GM13977 (cell line): ENCODE measurements at regions not wholly inside any gene's neighbourhood (a gene's known extent, or its start where the extent isn't known, plus 50 kb on each side); places are given as distances from the start of the nearest gene placed in this dataset.

ENCODE experiments used
- DNase-seq: peaks from one replicate; pipeline ENCODE4 v3.0.0; 2012; ENCODE audit warnings: low spot score
- in situ Hi-C: fragments of 300-500 bp; cut with MboI; formaldehyde crosslinking; loops from one replicate; pipeline ENCODE4 v1.12.0; 2022; ENCODE audit warnings: low sequenced_read_pairs, low pct_unique_long_range_greater_than_20kb, mixed read lengths, inconsistent platforms; ENCODE audit not compliant: unreplicated experiment
- TF ChIP-seq, protein P1 (sequence below): IDR thresholded peaks from 2 replicates; pipeline ENCODE4 v1.5.1; 2012; ENCODE audit warnings: mild to moderate bottlenecking, control low read depth; ENCODE audit not compliant: insufficient read depth; ENCODE audit errors: extremely low read depth, missing control alignments

DNA sequence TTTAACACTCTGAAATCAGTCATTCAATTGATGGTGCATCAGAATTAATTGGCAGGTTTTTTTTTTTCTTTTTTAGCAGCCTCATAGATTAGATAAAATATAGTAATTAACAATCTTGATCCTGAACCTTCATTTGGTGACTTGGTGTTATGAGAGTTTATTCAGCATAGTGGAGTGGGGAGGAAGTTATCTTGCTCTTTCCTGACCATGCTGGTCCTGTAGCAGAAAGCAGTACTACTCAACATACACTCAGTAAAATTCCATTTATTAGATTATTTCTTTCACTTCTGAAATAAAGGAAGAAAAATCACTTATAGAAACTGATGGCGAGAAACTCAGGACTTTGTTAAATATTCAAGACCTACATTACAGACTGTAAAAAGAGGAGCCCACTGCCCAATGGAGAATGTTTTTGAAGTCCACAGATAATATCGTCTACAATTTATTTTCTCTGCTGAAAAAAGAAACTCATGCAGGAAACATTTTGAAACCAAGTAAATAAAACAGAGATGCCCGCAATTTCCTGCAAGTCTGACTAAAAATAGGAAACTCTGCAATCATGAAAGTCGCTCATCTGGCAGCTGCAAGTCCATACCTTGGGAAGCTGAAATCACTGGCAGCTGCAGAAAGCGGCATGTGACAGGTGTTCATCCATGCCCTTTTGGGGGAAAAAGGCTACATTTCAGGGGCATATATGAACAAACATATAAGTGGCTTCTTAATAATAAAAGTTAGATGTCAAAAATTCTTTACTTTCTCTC, 233.2 kb upstream of the RFX3 start:
- TF ChIP-seq, protein P1, sequence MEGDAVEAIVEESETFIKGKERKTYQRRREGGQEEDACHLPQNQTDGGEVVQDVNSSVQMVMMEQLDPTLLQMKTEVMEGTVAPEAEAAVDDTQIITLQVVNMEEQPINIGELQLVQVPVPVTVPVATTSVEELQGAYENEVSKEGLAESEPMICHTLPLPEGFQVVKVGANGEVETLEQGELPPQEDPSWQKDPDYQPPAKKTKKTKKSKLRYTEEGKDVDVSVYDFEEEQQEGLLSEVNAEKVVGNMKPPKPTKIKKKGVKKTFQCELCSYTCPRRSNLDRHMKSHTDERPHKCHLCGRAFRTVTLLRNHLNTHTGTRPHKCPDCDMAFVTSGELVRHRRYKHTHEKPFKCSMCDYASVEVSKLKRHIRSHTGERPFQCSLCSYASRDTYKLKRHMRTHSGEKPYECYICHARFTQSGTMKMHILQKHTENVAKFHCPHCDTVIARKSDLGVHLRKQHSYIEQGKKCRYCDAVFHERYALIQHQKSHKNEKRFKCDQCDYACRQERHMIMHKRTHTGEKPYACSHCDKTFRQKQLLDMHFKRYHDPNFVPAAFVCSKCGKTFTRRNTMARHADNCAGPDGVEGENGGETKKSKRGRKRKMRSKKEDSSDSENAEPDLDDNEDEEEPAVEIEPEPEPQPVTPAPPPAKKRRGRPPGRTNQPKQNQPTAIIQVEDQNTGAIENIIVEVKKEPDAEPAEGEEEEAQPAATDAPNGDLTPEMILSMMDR = no peak
- DNase-seq = no peak
- in situ Hi-C loops = no loop called here

DNA sequence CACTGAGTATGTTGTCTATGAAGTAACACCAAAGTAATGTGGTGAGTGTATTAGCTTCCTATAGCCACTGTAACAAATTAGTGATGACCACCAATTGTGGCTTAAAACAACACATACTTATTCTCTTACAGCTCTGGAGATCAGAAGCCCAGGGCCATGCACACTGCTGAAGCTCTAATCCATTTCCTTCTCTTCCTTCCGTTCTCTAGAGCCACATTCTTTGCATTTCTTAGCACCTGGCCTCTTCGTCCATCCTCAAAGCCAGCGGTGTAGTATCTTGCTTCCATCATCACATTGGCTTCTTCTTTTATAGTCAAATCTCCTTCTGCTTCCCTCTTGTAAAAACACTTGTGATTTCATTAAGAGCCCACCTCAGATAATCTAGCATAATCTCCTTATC, 230.3 kb upstream of the RFX3 start:
- DNase-seq = no peak
- in situ Hi-C loops = no loop called here
- TF ChIP-seq, protein P1 = no peak

DNA sequence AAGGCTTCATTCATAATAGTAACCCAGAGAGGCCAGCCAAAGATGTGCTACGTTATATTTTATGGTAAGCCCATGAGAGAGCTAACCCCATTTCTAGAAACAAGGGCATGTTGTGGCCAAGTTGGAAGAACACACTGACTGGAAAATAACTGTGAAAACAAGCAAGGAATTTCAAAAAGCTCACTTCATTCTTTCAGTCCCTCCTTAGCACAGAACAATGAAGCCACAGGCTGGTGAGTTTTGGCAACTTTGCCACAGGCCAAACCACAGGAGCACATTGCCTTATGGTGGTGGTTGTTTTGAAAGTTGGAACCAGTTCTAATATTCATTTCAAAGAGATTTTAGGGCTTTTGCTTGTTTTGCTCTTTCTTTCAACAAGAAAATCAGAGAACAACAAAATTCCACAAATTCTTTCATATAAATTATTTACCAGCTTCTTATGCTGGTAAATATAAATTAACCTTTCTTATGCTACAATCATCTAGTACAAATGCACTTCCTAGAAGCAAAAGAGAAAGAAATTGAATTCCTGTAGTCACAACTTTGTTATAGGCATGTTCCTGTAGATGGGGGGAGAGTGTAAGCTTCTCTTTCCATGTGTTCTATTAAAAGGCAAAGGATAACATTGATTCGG, 225.4 kb upstream of the RFX3 start:
- no peak for DNase-seq

DNA sequence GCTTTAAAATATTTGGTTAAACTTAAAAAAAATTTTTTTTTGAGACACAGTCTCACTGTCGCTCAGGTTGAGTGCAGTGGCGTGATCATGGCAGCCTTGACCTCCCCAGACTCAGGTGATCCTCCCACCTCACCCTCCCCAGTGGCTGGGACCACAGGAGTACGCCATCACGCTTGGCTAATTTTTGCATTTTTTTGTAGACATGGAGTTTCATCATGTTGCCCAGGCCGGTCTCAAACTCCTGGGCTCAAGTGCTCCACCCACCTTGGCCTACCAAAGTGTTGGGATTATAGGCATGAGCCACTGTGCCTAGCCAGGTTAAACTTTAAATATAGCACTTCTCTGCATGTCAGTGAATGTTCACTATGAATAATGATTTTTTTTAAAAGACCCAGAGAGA, 224.5 kb upstream of the RFX3 start:
- in situ Hi-C loops = no loop called here
- DNase-seq = no peak
- TF ChIP-seq, protein P1 = no peak

More for the DNA sequence above, 225.4 kb upstream of the RFX3 start:
- TF ChIP-seq, protein P1 = no peak
- in situ Hi-C loops = no loop called here

DNA sequence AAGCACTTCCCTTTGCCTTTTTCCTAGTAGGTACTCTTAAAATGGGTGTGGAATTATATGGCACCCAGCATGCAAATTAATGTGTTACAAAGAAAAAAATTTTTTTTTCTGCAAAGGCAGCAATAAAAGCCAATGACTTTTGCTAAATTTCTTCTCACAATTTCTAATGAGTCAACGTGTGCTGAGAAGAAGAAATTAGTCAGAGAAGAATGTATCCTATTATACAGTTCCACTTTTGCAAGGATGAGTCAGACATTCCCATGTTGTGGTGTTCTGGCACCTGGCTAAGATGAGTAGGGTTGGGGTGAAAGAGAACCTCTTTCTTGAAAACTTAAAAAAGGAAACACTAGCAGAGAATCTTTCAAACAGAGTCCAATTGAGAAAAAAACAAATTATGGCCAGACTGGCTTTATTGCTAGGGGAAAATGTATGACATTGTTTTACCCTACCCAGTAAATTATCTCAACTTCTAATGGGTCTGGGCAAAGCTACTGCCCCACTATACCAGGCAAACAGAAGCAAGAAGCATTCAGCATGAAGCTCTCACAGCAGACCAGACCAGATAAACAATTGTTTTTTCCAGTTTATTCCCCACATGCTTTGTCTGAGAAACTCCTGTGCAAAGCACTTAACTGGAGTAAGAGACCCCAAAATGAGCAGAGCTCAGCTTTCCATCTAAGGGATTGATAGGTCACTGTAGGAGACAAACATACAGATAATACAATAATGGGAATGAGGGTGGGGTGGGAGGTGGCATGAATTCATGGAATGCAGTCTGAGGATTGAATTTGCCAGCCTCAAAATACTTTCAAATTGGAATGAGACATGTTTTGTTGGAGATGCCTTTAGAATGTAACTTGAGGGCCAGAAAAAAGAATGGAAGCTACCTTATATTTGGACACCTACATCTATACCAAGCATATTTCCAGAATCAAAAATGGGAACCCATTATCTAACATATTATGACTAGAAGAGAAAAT, 220.8 kb upstream of the RFX3 start:
- in situ Hi-C loops = loop anchor here (25.0 kb wide), 1 partner anchor 591 kb away; no protein-coding TSS in a partner anchor
- DNase-seq = no peak
- TF ChIP-seq, protein P1 = no peak

DNA sequence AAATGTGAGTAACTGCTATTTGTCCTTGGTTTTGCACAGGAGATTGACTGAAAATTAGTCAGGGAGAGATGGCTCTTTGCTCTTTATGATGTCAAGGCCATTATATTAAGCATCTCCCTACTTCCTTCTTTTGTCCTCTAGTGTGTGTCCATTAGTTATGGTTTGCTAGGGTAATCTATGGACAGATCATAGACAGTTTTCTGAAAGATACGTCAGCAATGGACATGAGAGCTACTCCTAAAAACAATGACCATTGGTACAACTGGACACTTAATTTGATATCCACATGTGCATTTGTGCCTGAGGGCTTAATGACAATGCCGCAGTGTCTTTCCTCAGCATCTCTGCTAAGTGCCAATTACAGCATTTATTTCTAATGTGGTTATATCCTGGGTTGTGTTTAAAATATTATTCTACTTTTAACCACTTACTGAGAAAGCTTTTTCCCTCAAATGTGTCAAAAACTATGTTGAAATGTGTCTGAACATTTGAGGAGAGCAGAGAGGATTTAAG, 218.2 kb upstream of the RFX3 start:
- TF ChIP-seq, protein P1 = no peak
- in situ Hi-C loops = loop anchor here (25.0 kb wide), 1 partner anchor 593 kb away; no protein-coding TSS in a partner anchor
- DNase-seq = no peak
